ENCODE measurements at regions not wholly inside any gene's neighbourhood (a gene's known extent, or its start where the extent isn't known, plus 50 kb on each side); places are given as distances from the start of the nearest gene placed in this dataset.

DNA sequence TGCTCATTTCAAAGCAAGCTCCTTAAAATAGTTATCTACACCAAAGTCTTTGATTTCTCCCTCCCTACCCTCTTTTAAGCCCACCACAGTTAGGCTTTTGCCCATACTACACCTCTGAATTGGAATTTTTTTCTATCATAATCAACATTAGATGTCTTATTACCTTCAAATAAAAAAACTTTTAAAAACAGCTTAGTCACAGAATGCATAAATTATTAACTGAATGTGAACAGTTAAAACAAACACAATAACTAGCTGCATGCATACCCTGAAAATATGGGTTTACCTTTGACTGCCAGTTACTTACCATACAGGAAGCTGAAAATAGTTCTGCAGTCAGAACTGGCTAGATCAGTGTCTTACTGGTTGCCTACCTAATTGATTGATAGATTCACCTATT, 210.9 kb downstream of the TGFB2 start:
- H3K4me3 ChIP-seq (ENCODE audit: low read depth, low read length): no peak overlapping the region
- TF ChIP-seq, protein P1, sequence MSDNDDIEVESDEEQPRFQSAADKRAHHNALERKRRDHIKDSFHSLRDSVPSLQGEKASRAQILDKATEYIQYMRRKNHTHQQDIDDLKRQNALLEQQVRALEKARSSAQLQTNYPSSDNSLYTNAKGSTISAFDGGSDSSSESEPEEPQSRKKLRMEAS (IDR thresholded peaks at IDR 0.05; ENCODE audit: low read depth, low read length): no peak
- TF ChIP-seq MYC (IDR thresholded peaks at IDR 0.05; ENCODE audit: low read depth, low read length) (no peak), POLR2A (IDR thresholded peaks at IDR 0.05; ENCODE audit: extremely low read depth, insufficient read length) (no peak)
- TF ChIP-seq, protein P2, sequence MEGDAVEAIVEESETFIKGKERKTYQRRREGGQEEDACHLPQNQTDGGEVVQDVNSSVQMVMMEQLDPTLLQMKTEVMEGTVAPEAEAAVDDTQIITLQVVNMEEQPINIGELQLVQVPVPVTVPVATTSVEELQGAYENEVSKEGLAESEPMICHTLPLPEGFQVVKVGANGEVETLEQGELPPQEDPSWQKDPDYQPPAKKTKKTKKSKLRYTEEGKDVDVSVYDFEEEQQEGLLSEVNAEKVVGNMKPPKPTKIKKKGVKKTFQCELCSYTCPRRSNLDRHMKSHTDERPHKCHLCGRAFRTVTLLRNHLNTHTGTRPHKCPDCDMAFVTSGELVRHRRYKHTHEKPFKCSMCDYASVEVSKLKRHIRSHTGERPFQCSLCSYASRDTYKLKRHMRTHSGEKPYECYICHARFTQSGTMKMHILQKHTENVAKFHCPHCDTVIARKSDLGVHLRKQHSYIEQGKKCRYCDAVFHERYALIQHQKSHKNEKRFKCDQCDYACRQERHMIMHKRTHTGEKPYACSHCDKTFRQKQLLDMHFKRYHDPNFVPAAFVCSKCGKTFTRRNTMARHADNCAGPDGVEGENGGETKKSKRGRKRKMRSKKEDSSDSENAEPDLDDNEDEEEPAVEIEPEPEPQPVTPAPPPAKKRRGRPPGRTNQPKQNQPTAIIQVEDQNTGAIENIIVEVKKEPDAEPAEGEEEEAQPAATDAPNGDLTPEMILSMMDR (IDR thresholded peaks at IDR 0.05; ENCODE audit: low read depth, low read length): no peak
- DNase-seq (ENCODE audit: low read depth): no peak

DNA sequence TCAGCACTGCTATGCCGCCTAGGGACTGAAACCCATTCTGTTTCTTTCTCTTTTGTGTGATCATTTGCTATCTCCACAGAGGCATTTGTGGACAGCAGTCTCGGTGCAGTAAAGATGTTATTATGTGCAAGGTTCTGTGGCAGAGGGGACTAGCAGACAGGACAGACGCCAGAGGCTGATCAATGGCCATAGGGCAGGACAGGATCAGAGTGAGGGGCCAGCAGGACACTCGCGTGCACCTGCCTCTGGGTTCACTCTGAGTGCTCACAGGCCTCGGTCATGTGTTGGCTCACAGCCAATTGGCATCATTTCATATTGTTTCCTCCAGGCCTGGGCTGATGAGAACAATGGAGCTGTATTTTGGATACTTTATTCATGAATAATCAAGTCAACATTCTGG, 212.6 kb downstream of the TGFB2 start:
- H3K4me3 ChIP-seq (ENCODE audit: low read depth, low read length): no peak overlapping the region
- TF ChIP-seq, protein P1 (IDR thresholded peaks at IDR 0.05; ENCODE audit: low read depth, low read length): no peak
- TF ChIP-seq POLR2A (IDR thresholded peaks at IDR 0.05; ENCODE audit: extremely low read depth, insufficient read length) (no peak), MYC (IDR thresholded peaks at IDR 0.05; ENCODE audit: low read depth, low read length) (no peak)
- TF ChIP-seq, protein P2 (IDR thresholded peaks at IDR 0.05; ENCODE audit: low read depth, low read length): no peak
- DNase-seq (ENCODE audit: low read depth): no peak

DNA sequence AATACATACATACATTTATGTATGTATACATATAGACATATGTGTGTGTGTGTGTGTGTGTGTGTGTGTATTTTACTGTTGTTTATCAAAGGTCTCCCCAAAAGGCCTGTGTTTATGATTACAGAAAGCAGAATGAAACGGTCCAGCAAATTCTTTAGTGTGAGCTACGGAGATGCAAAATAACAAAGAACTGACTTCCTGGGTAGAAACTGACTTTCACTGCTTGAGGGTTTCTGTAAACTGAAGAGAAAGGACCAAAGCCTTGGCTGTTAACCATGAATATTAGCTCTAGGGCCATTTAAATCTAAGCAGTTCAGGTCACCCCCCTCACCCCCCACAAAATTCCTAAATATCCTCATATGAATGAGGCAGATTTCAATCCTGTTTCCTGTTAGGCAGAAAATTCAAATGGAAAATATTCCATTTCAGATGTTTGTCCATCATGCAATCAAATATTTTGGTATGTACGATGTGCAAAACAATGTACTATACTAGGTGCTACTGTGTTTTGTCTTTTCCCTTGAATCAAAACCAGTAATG, 213.2 kb downstream of the TGFB2 start:
- TF ChIP-seq MYC (IDR thresholded peaks at IDR 0.05; ENCODE audit: low read depth, low read length) (no peak), POLR2A (IDR thresholded peaks at IDR 0.05; ENCODE audit: extremely low read depth, insufficient read length) (no peak)
- TF ChIP-seq, protein P2 (IDR thresholded peaks at IDR 0.05; ENCODE audit: low read depth, low read length): no peak
- TF ChIP-seq, protein P1 (IDR thresholded peaks at IDR 0.05; ENCODE audit: low read depth, low read length): no peak
- no peak for DNase-seq (ENCODE audit: low read depth)
- H3K4me3 ChIP-seq (ENCODE audit: low read depth, low read length): no peak overlapping the region

DNA sequence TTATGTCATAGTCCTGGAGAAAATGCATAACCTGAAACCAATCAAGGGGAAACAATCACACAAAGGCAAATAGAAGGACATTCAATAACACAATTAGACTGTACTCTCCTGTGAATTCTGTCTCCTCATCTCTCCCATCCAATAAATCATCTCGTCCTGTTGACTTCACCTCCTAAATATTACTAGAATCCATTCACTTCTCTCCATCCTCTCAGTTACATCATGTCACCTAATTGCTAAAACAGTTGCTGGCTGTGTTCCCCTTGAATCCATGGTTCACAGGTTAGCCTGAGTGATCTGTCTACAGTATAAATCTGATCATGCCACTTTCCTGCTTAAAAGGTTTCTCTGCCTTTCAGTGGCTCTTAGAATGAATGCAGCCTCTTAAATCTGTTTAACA, 220.2 kb downstream of the TGFB2 start:
- DNase-seq (ENCODE audit: low read depth): no peak
- TF ChIP-seq, protein P1 (IDR thresholded peaks at IDR 0.05; ENCODE audit: low read depth, low read length): no peak
- TF ChIP-seq, protein P2 (IDR thresholded peaks at IDR 0.05; ENCODE audit: low read depth, low read length): no peak
- no peak for TF ChIP-seq MYC (IDR thresholded peaks at IDR 0.05; ENCODE audit: low read depth, low read length)
- TF ChIP-seq POLR2A (IDR thresholded peaks at IDR 0.05; ENCODE audit: extremely low read depth, insufficient read length): no peak
- no peak overlapping the region for H3K4me3 ChIP-seq (ENCODE audit: low read depth, low read length)

DNA sequence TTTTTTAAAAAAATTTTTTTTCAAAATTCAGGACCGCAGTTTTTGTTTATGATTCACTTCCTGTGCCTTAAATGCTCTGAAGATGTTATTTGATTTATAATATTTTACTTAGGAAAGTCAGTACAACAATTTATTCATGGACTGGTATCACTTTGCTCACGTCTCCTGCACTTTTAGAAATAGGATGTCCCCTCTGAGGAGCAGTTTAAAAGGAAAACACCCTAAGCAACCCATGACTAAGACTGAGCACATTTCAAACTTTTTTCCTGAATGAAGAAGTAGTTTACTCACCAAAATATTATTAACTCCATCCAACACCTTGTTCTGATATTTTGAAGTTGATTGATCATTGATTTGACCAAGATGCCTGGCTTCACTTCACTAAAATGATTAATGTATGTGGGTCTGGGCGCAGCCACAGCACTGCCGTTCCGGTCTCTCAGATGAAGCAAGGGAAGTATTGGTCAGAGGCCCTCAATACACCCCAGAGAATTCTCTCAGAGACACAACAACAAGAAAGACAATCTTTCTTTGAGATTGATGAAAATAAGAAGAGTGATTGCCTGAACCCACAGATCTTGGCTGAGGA, 223.9 kb downstream of the TGFB2 start:
- DNase-seq (ENCODE audit: low read depth): no peak
- TF ChIP-seq POLR2A (IDR thresholded peaks at IDR 0.05; ENCODE audit: extremely low read depth, insufficient read length) (no peak), MYC (IDR thresholded peaks at IDR 0.05; ENCODE audit: low read depth, low read length) (no peak)
- TF ChIP-seq, protein P2 (IDR thresholded peaks at IDR 0.05; ENCODE audit: low read depth, low read length): no peak
- TF ChIP-seq, protein P1 (IDR thresholded peaks at IDR 0.05; ENCODE audit: low read depth, low read length): no peak
- H3K4me3 ChIP-seq (ENCODE audit: low read depth, low read length): no peak overlapping the region

Data from NB4 (cell line).